ENCODE measurements at regions not wholly inside any gene's neighbourhood (a gene's known extent, or its start where the extent isn't known, plus 50 kb on each side); places are given as distances from the start of the nearest gene placed in this dataset.

DNA sequence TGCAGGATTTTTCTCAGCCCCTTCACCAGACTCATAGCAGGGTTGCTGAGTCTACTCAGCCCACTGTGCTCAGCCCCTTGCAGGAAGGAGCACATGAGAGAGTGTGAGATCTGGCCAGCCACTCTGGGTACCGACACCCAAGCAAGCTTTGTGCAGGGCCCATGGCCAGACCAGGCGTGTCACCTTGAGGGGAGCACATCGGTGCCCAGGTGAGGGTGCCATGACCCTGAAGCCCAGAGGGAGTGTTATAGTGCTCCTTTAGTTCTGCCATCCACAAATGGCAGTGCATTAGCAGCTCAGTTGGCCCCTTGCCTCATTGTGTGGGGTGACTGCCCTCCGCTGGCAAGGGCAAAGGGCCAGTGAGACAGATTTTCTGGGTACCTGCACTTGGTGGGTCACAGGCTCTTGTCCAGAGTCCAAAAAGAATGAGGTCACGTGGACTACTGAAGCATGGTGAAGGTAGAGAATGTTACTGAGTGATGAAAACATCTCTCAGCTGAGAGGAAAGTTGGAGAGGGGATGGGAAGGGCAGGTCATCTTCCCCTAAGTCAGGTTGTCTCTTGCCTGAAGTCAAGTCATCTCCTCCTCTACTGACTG lies 181.8 kb downstream of the MACC1 start:
- Histone ChIP-seq H3K27ac (no peak overlapping the region), H3K4me3 (no peak overlapping the region), H3K36me3 (no peaks in the 10 kb centered on the region), H3K27me3 (no peaks in the 10 kb centered on the region), H3K4me1 (peaks cover 0 to 5% (median 0%) of the 10 kb centered on the region in 4 donors), H3K9me3 (no peaks in the 10 kb centered on the region)
- DNase-seq, result no peak
- in situ Hi-C loops (cut with MboI; ENCODE audit: low pct_ligation_motif_present in 1 of 4, low pct_unique_long_range_greater_than_20kb in 1 of 4, low sequenced_read_pairs in 3 of 4), result no loop called here
- intact Hi-C loops (cut with DNase I; ENCODE audit: low total_unique reads), result no loop called here
- TF ChIP-seq, protein P1, sequence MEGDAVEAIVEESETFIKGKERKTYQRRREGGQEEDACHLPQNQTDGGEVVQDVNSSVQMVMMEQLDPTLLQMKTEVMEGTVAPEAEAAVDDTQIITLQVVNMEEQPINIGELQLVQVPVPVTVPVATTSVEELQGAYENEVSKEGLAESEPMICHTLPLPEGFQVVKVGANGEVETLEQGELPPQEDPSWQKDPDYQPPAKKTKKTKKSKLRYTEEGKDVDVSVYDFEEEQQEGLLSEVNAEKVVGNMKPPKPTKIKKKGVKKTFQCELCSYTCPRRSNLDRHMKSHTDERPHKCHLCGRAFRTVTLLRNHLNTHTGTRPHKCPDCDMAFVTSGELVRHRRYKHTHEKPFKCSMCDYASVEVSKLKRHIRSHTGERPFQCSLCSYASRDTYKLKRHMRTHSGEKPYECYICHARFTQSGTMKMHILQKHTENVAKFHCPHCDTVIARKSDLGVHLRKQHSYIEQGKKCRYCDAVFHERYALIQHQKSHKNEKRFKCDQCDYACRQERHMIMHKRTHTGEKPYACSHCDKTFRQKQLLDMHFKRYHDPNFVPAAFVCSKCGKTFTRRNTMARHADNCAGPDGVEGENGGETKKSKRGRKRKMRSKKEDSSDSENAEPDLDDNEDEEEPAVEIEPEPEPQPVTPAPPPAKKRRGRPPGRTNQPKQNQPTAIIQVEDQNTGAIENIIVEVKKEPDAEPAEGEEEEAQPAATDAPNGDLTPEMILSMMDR (IDR thresholded peaks at IDR 0.05), result no peak
- TF ChIP-seq POLR2A (IDR thresholded peaks at IDR 0.05), result no peak
- TF ChIP-seq EP300 (IDR thresholded peaks at IDR 0.05; ENCODE audit: low read depth), result no peak
- TF ChIP-seq POLR2AphosphoS5 (IDR thresholded peaks at IDR 0.05), result no peak
- WGBS, 2 donors (ENCODE audit: low coverage in 1 of 2), result 33 to 92% methylated on average over 1 to 5 of the region's 5 CpGs

DNA sequence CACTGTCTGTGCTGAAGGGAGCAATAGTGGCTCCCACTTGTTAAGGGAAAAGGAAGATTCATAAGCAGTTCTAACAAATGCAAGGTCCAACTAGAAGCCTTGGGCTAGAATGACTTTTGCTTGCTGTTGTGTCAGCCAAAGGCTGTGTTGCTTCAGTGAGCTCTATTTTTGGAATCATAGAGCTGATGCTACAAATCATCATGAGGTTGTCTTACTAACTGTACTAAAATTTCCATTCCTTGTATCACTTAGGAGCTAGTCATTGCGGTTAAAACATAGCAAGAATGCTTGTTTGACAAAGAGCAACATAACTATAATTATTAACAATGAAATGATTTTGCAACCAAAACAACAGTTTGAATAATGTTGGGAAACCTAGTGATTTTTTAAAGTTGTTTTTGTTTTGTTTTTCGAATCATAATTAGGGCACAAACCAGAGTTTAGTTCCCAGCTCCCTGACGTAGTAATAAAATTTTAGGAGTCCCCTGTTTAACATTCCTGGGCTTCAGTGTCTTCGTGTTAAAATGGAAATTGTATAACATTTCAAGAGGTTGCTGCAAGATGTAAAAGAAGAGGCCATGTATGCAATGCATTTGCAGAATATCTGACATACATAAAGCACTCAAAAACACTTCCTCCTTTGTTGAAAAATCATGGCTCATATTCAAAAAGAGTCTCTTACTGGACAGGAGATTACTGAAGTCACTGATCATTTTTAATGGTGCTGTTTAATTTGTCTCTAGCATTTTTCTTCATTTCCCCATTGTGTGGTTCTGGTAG lies 183.4 kb downstream of the MACC1 start:
- TF ChIP-seq POLR2A (IDR thresholded peaks at IDR 0.05) (no peak), POLR2AphosphoS5 (IDR thresholded peaks at IDR 0.05) (peak; percentile 28 to 53 (median 52)), EP300 (IDR thresholded peaks at IDR 0.05; ENCODE audit: low read depth) (no peak)
- Histone ChIP-seq H3K27ac (peak overlapping the region in 3 of 4 donors; percentile 42 to 64 (median 55)), H3K9me3 (no peaks in the 10 kb centered on the region), H3K4me1 (peaks cover 0 to 5% (median 0%) of the 10 kb centered on the region in 4 donors), H3K36me3 (no peaks in the 10 kb centered on the region), H3K27me3 (no peaks in the 10 kb centered on the region), H3K4me3 (no peak overlapping the region)
- 57 to 62% methylated on average over 4 of the region's 4 CpGs for WGBS, 2 donors (ENCODE audit: low coverage in 1 of 2)
- in situ Hi-C loops (cut with MboI; ENCODE audit: low pct_ligation_motif_present in 1 of 4, low pct_unique_long_range_greater_than_20kb in 1 of 4, low sequenced_read_pairs in 3 of 4) (no loop called here), intact Hi-C loops (cut with DNase I; ENCODE audit: low total_unique reads) (no loop called here)
- no peak for DNase-seq

DNA sequence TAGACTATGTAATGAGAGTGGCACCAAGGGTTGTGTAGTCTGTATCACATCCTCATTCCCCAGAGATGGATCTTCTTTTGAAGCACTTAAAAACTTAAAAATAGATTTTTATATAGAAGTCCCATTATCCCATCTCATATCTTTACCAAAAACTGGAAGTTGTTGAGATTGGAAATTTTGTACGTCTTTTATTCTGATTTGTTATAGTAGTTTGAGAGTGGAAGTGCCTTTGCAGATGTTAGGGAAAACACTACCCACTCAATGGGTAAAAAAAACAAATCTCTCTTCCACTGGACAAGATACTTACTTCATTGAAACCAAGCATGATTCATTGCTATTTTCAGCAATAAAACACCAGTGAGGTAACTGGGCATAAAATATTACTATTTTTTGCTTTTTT lies 184.4 kb downstream of the MACC1 start:
- Histone ChIP-seq H3K27ac (peak overlapping the region in 3 of 4 donors; percentile 42 to 64 (median 55)), H3K4me1 (peaks cover 0 to 5% (median 0%) of the 10 kb centered on the region in 4 donors), H3K36me3 (no peaks in the 10 kb centered on the region), H3K27me3 (no peaks in the 10 kb centered on the region), H3K9me3 (no peaks in the 10 kb centered on the region), H3K4me3 (no peak overlapping the region)
- intact Hi-C loops (cut with DNase I; ENCODE audit: low total_unique reads), result no loop called here
- DNase-seq, result no peak
- in situ Hi-C loops (cut with MboI; ENCODE audit: low pct_ligation_motif_present in 1 of 4, low pct_unique_long_range_greater_than_20kb in 1 of 4, low sequenced_read_pairs in 3 of 4), result no loop called here
- 75 to 79% methylated on average over 1 of the region's 1 CpG for WGBS, 2 donors (ENCODE audit: low coverage in 1 of 2)
- TF ChIP-seq POLR2AphosphoS5 (IDR thresholded peaks at IDR 0.05) (no peak), EP300 (IDR thresholded peaks at IDR 0.05; ENCODE audit: low read depth) (no peak), POLR2A (IDR thresholded peaks at IDR 0.05) (no peak)
- TF ChIP-seq, protein P1 (IDR thresholded peaks at IDR 0.05), result no peak

DNA sequence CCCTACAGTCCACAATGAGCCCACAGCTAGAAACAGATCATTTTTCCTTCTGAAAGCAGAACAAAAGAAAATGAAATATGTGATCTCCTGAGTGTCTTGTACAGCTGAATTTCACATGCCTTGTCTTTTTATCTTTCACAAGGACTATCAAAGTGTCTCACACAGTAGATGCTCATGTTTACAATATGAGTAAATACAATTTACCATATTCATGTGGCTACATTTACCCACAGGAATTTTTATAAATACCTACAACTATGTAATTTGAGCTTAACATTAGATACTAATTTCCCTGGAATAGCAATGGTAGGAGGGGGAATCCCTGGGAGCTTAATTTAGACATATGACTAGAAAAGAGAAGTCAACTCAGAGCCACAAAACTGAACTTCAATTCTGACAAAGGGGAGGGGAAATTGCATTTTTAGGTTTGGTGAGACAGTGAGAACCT lies 186.2 kb downstream of the MACC1 start:
- Histone ChIP-seq H3K4me1 (peaks cover 0 to 5% (median 0%) of the 10 kb centered on the region in 4 donors), H3K27ac (no peak overlapping the region), H3K4me3 (no peak overlapping the region), H3K36me3 (no peaks in the 10 kb centered on the region), H3K27me3 (no peaks in the 10 kb centered on the region), H3K9me3 (no peaks in the 10 kb centered on the region)
- no peak for DNase-seq
- no peak for TF ChIP-seq POLR2AphosphoS5 (IDR thresholded peaks at IDR 0.05)
- TF ChIP-seq, protein P1 (IDR thresholded peaks at IDR 0.05), result no peak
- TF ChIP-seq POLR2A (IDR thresholded peaks at IDR 0.05), result no peak
- TF ChIP-seq EP300 (IDR thresholded peaks at IDR 0.05; ENCODE audit: low read depth), result no peak
- in situ Hi-C loops (cut with MboI; ENCODE audit: low pct_ligation_motif_present in 1 of 4, low pct_unique_long_range_greater_than_20kb in 1 of 4, low sequenced_read_pairs in 3 of 4) (no loop called here), intact Hi-C loops (cut with DNase I; ENCODE audit: low total_unique reads) (no loop called here)
